ENCODE measurements at regions not wholly inside any gene's neighbourhood (a gene's known extent, or its start where the extent isn't known, plus 50 kb on each side); places are given as distances from the start of the nearest gene placed in this dataset.

DNA sequence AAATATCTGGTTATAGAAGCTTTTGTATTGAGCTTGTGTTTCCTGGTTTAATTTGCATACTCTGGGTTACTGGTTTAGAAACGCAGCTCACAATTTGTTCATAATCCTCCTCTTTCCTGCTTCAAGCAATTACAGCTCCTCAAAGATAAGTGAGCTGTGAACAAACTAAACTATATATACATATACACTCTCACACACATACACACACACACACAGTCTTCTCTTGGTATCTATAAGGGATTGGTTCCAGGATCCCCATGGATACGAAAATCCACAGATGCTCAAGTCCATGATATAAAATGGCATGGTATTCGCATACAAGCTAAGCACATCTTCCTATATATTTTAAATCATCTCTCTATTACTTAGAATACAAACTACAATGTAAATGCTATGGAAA lies 510.9 kb upstream of the CDH18 start (continued):
- TF ChIP-seq ZNF431 (CRISPR knock-in tag; IDR thresholded peaks at IDR 0.05; ENCODE audit: borderline replicate concordance, low read depth), result no peak
- no peak for TF ChIP-seq ZIK1 (CRISPR knock-in tag; IDR thresholded peaks at IDR 0.05; ENCODE audit: borderline replicate concordance, low read depth)
- no peak for TF ChIP-seq MIXL1 (CRISPR knock-in tag; IDR thresholded peaks at IDR 0.05)

- BruUV-seq (replicated peaks), result no TSS peak
- Histone ChIP-seq H3K79me2 (ENCODE audit: insufficient read depth, low read length) (no peaks in the 10 kb centered on the region), H3K27ac (ENCODE audit: extremely low read length, insufficient read depth, low read length) (no peak overlapping the region), H3K27me3 (ENCODE audit: control insufficient read depth in 1 of 2, insufficient read depth in 2 of 2, low read length in 2 of 2) (no peaks in the 10 kb centered on the region; a peak in 1 of 5 replicates), H3K9me3 (ENCODE audit: low read length) (no peaks in the 10 kb centered on the region), H3K9ac (ENCODE audit: insufficient read depth, low read depth, low read length) (no peak overlapping the region), H4K20me1 (ENCODE audit: insufficient read depth, low read length) (no peaks in the 10 kb centered on the region), H3K4me3 (replicated peaks in 1 of 3; ENCODE audit: insufficient read depth in 1 of 3, low read depth in 2 of 3, low read length in 3 of 3) (no peak overlapping the region), H3K36me3 (replicated peaks in 1 of 2; ENCODE audit: control insufficient read depth in 1 of 2, insufficient read depth in 2 of 2, low read length in 2 of 2) (no peaks in the 10 kb centered on the region), H3K4me1 (ENCODE audit: insufficient read depth, low read length) (peaks cover 12% of the 10 kb centered on the region), H3K4me2 (ENCODE audit: low read depth, low read length) (no peak overlapping the region), H2AFZ (ENCODE audit: low read length) (no peak overlapping the region)
- DNase-seq (ENCODE audit: low spot score) (no peak), FAIRE-seq (no peak), ATAC-seq (no peak)
- POLR2A ChIA-PET, result no interaction called here
- CTCF ChIA-PET (ENCODE audit: low intra/inter-chr PET ratio, low total read pairs), result no interaction called here
- in situ Hi-C loops (cut with HindIII; ENCODE audit: extremely low pct_ligation_motif_present, low pct_unique_long_range_greater_than_20kb) (no loop called here), intact Hi-C loops (cut with micrococcal nuclease; ENCODE audit: unreplicated experiment) (no loop called here)
- WGBS (ENCODE audit: low lambda C conversion rate), result 9% methylated on average over 1 of the region's 1 CpG
- TF ChIP-seq, protein P1, sequence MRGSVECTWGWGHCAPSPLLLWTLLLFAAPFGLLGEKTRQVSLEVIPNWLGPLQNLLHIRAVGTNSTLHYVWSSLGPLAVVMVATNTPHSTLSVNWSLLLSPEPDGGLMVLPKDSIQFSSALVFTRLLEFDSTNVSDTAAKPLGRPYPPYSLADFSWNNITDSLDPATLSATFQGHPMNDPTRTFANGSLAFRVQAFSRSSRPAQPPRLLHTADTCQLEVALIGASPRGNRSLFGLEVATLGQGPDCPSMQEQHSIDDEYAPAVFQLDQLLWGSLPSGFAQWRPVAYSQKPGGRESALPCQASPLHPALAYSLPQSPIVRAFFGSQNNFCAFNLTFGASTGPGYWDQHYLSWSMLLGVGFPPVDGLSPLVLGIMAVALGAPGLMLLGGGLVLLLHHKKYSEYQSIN (CRISPR knock-in tag; IDR thresholded peaks at IDR 0.05; ENCODE audit: borderline replicate concordance), result no peak
- no peak for TF ChIP-seq FOXO1 (CRISPR knock-in tag; IDR thresholded peaks at IDR 0.05)
- no peak for TF ChIP-seq ZNF512 (CRISPR knock-in tag; IDR thresholded peaks at IDR 0.05)
- no peak for TF ChIP-seq TCF7 (IDR thresholded peaks at IDR 0.05; ENCODE audit: low read depth)
- no peak for TF ChIP-seq MYPOP (CRISPR knock-in tag; IDR thresholded peaks at IDR 0.05)
- no peak for TF ChIP-seq ZBTB14 (CRISPR knock-in tag; IDR thresholded peaks at IDR 0.05)
- TF ChIP-seq, protein P2, sequence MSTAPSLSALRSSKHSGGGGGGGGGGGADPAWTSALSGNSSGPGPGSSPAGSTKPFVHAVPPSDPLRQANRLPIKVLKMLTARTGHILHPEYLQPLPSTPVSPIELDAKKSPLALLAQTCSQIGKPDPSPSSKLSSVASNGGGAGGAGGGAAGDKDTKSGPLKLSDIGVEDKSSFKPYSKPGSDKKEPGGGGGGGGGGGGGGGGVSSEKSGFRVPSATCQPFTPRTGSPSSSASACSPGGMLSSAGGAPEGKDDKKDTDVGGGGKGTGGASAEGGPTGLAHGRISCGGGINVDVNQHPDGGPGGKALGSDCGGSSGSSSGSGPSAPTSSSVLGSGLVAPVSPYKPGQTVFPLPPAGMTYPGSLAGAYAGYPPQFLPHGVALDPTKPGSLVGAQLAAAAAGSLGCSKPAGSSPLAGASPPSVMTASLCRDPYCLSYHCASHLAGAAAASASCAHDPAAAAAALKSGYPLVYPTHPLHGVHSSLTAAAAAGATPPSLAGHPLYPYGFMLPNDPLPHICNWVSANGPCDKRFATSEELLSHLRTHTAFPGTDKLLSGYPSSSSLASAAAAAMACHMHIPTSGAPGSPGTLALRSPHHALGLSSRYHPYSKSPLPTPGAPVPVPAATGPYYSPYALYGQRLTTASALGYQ (CRISPR knock-in tag; IDR thresholded peaks at IDR 0.05), result no peak
- TF ChIP-seq ZBTB2 (CRISPR knock-in tag; IDR thresholded peaks at IDR 0.05; ENCODE audit: low read depth), result no peak
- no peak for TF ChIP-seq ZNF143 (CRISPR knock-in tag; IDR thresholded peaks at IDR 0.05)
- TF ChIP-seq ZNF207 (IDR thresholded peaks at IDR 0.05; ENCODE audit: borderline replicate concordance), result no peak
- no peak for TF ChIP-seq ZFP82 (CRISPR knock-in tag; IDR thresholded peaks at IDR 0.05; ENCODE audit: borderline replicate concordance)
- no peak for TF ChIP-seq ZNF775 (CRISPR knock-in tag; IDR thresholded peaks at IDR 0.05; ENCODE audit: borderline replicate concordance)
- no peak for TF ChIP-seq ZNF382 (CRISPR knock-in tag; IDR thresholded peaks at IDR 0.05; ENCODE audit: borderline replicate concordance)
Measured at GRCh38 chr5:20498102-20498501, 510.1 kb upstream of the CDH18 start.
